WTC11 (cell line): ENCODE measurements at regions not wholly inside any gene's neighbourhood (a gene's known extent, or its start where the extent isn't known, plus 50 kb on each side); places are given as distances from the start of the nearest gene placed in this dataset.

Source experiments
- ATAC-seq: fragments of 200-7000 bp; cut with Tn5 transposase; 2 replicates; pipeline ENCODE4 v1.10.0; 2021; ENCODE audit warnings: mild to moderate bottlenecking, moderate library complexity
- CTCF ChIA-PET: fragments of 300-600 bp; sonication (Branson Sonifier 250); formaldehyde crosslinking; loops from one replicate; lab custom pipeline; 2021; ENCODE audit warnings: antibody characterized with exemption; lab: Charles Lee
- POLR2A ChIA-PET: fragments of 350-600 bp; sonication (Branson Sonifier 250); formaldehyde crosslinking; loops from one replicate; lab custom pipeline; 2021; ENCODE audit warnings: antibody characterized with exemption; lab: Charles Lee
- DNase-seq: peaks from one replicate; pipeline ENCODE4 v3.0.0; 2021; ENCODE audit warnings: low spot score
- H3K27ac Mint-ChIP-seq: 2 replicates; pipeline ENCODE4 v1.8.0; 2021; ENCODE audit warnings: mixed read lengths
- H3K27me3 Mint-ChIP-seq: 2 replicates; pipeline ENCODE4 v1.8.0; 2021; ENCODE audit warnings: low read depth, mild to moderate bottlenecking, moderate library complexity, mixed read lengths
- H3K36me3 Mint-ChIP-seq: 2 replicates; pipeline ENCODE4 v1.8.0; 2021; ENCODE audit warnings: mixed read lengths
- H3K4me1 Mint-ChIP-seq: 2 replicates; pipeline ENCODE4 v1.8.0; 2022; ENCODE audit warnings: mixed read lengths
- H3K4me3 Mint-ChIP-seq: 2 replicates; pipeline ENCODE4 v1.8.0; 2021; ENCODE audit warnings: mild to moderate bottlenecking, moderate library complexity, mixed read lengths
- H3K9me3 Mint-ChIP-seq: 2 replicates; pipeline ENCODE4 v1.8.0; 2021; ENCODE audit warnings: mixed read lengths
- CREB1 ChIP-seq: sonication (generic); formaldehyde crosslinking; IDR thresholded peaks from 2 replicates; pipeline ENCODE4 v1.8.0; 2023; ENCODE audit warnings: mild to moderate bottlenecking, missing genetic modification reagents
- NR2C2 ChIP-seq: sonication (generic); formaldehyde crosslinking; IDR thresholded peaks from 2 replicates; pipeline ENCODE4 v1.8.0; 2022; ENCODE audit warnings: mild to moderate bottlenecking, missing genetic modification reagents
- STAT6 ChIP-seq: sonication (generic); formaldehyde crosslinking; conservative IDR thresholded peaks from 2 replicates; pipeline ENCODE4 v1.8.1; 2023; ENCODE audit warnings: mild to moderate bottlenecking, low read depth, missing genetic modification reagents, moderate library complexity
- USF1 ChIP-seq: sonication (generic); formaldehyde crosslinking; IDR thresholded peaks from 2 replicates; pipeline ENCODE4 v1.8.0; 2022; ENCODE audit warnings: mild to moderate bottlenecking, missing genetic modification reagents
- ZNF219 ChIP-seq: sonication (generic); formaldehyde crosslinking; IDR thresholded peaks from 2 replicates; pipeline ENCODE4 v1.8.0; 2023; ENCODE audit warnings: missing genetic modification reagents, mild to moderate bottlenecking, borderline replicate concordance
- ZNF396 ChIP-seq: fragments of 250-450 bp; sonication (Bioruptor Pico); IDR thresholded peaks from 2 replicates; pipeline ENCODE4 v1.8.0; 2021; ENCODE audit warnings: mild to moderate bottlenecking, moderate library complexity, borderline replicate concordance
- ZNF423 ChIP-seq: fragments of 250-450 bp; sonication (Bioruptor Pico); IDR thresholded peaks from 2 replicates; pipeline ENCODE4 v2.1.2; 2022; ENCODE audit warnings: mild to moderate bottlenecking, moderate library complexity
- TF ChIP-seq, protein P1 (sequence below): fragments of 200-600 bp; IDR thresholded peaks from 2 replicates; pipeline ENCODE4 v1.8.0; 2022; ENCODE audit warnings: antibody characterized with exemption
- TF ChIP-seq, protein P2 (sequence below): fragments of 250-450 bp; sonication (Bioruptor Pico); IDR thresholded peaks from 2 replicates; pipeline ENCODE4 v2.1.2; 2022; ENCODE audit warnings: mild to moderate bottlenecking, moderate library complexity
- TF ChIP-seq, protein P3 (sequence below): fragments of 250-450 bp; sonication (Bioruptor Pico); IDR thresholded peaks from 2 replicates; pipeline ENCODE4 v1.9.0; 2021; ENCODE audit warnings: mild to moderate bottlenecking

DNA sequence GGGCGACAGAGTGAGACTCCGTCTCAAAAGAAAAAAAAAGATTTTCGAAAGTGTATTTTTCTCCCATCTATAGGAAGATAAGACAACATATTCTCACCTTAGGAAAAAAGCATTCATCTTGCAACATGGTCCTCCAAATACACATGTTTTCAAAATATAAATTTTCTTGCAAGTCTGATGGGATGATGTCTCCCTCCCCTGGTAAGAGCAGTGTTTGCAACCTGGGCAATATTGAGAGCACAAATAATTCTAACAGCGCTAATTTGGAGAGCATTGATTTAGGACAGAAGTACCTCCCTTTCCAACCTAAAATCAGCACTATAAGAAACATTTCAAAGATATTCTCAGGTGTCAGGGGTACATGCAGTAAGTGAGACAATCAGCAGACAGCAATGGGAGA, 61.0 kb upstream of the SHISA2 start:
- peaks cover 3% of the 10 kb centered on the region; the same call in 1 of the 2 replicates for H3K27me3 Mint-ChIP-seq
- ChIA-PET CTCF (interaction anchor here (1.2 to 1.4 kb wide), 3 partner anchors 17 to 534 kb away, joined by 3 read pairs; no protein-coding TSS in a partner anchor), POLR2A (no interaction called here)
- H3K36me3 Mint-ChIP-seq: no peaks in the 10 kb centered on the region
- no peak overlapping the region for H3K4me3 Mint-ChIP-seq
- DNase-seq (no peak), ATAC-seq (no peak)
- no peak overlapping the region for H3K27ac Mint-ChIP-seq
- no peaks in the 10 kb centered on the region for H3K9me3 Mint-ChIP-seq
- no peaks in the 10 kb centered on the region for H3K4me1 Mint-ChIP-seq
- TF ChIP-seq, protein P1, sequence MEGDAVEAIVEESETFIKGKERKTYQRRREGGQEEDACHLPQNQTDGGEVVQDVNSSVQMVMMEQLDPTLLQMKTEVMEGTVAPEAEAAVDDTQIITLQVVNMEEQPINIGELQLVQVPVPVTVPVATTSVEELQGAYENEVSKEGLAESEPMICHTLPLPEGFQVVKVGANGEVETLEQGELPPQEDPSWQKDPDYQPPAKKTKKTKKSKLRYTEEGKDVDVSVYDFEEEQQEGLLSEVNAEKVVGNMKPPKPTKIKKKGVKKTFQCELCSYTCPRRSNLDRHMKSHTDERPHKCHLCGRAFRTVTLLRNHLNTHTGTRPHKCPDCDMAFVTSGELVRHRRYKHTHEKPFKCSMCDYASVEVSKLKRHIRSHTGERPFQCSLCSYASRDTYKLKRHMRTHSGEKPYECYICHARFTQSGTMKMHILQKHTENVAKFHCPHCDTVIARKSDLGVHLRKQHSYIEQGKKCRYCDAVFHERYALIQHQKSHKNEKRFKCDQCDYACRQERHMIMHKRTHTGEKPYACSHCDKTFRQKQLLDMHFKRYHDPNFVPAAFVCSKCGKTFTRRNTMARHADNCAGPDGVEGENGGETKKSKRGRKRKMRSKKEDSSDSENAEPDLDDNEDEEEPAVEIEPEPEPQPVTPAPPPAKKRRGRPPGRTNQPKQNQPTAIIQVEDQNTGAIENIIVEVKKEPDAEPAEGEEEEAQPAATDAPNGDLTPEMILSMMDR: 0 out of 2 replicates have a peak, but pooled peaks have one; percentile 20
- TF ChIP-seq, protein P2, sequence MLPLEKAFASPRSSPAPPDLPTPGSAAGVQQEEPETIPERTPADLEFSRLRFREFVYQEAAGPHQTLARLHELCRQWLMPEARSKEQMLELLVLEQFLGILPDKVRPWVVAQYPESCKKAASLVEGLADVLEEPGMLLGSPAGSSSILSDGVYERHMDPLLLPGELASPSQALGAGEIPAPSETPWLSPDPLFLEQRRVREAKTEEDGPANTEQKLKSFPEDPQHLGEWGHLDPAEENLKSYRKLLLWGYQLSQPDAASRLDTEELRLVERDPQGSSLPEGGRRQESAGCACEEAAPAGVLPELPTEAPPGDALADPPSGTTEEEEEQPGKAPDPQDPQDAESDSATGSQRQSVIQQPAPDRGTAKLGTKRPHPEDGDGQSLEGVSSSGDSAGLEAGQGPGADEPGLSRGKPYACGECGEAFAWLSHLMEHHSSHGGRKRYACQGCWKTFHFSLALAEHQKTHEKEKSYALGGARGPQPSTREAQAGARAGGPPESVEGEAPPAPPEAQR (CRISPR knock-in tag): no peak
- no peak for TF ChIP-seq ZNF219 (CRISPR knock-in tag)
- no peak for TF ChIP-seq NR2C2 (CRISPR knock-in tag)
- TF ChIP-seq USF1 (CRISPR knock-in tag): no peak
- TF ChIP-seq ZNF423 (CRISPR knock-in tag): no peak

DNA sequence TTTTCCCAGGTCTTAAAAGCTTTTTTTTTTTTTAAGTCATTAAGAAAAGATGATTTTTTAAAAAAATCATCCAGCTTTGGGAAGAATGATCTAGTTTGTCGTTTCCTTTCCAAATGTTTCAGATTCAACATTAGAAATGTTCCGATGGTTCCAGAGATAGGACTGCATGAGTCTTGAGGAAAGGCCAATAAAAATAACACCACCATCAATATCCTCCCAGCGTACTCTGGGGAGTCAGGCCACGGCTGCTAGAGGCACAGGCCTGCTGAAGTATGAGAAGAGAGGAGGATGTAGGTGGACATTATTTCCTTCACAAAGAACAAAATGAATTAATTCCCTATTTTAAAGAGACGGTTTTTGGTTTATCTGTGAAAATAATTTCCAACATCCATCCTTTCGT, 60.0 kb upstream of the SHISA2 start:
- ChIA-PET POLR2A (interaction anchor here (0.6 to 0.7 kb wide), 2 partner anchors 556 to 569 kb away, joined by 4 to 5 read pairs; no protein-coding TSS in a partner anchor), CTCF (interaction anchor here (1.2 to 1.6 kb wide), 4 partner anchors 16 to 537 kb away, joined by 3 to 9 read pairs (median 3); no protein-coding TSS in a partner anchor)
- DNase-seq (no peak), ATAC-seq (no peak)
- no peaks in the 10 kb centered on the region for H3K4me1 Mint-ChIP-seq
- peaks cover 3% of the 10 kb centered on the region; the same call in 1 of the 2 replicates for H3K27me3 Mint-ChIP-seq
- no peaks in the 10 kb centered on the region for H3K9me3 Mint-ChIP-seq
- H3K36me3 Mint-ChIP-seq: no peaks in the 10 kb centered on the region
- no peak overlapping the region for H3K27ac Mint-ChIP-seq
- TF ChIP-seq STAT6 (CRISPR knock-in tag) (no peak), ZNF396 (CRISPR knock-in tag) (no peak), CREB1 (CRISPR knock-in tag) (no peak)
- TF ChIP-seq, protein P3, sequence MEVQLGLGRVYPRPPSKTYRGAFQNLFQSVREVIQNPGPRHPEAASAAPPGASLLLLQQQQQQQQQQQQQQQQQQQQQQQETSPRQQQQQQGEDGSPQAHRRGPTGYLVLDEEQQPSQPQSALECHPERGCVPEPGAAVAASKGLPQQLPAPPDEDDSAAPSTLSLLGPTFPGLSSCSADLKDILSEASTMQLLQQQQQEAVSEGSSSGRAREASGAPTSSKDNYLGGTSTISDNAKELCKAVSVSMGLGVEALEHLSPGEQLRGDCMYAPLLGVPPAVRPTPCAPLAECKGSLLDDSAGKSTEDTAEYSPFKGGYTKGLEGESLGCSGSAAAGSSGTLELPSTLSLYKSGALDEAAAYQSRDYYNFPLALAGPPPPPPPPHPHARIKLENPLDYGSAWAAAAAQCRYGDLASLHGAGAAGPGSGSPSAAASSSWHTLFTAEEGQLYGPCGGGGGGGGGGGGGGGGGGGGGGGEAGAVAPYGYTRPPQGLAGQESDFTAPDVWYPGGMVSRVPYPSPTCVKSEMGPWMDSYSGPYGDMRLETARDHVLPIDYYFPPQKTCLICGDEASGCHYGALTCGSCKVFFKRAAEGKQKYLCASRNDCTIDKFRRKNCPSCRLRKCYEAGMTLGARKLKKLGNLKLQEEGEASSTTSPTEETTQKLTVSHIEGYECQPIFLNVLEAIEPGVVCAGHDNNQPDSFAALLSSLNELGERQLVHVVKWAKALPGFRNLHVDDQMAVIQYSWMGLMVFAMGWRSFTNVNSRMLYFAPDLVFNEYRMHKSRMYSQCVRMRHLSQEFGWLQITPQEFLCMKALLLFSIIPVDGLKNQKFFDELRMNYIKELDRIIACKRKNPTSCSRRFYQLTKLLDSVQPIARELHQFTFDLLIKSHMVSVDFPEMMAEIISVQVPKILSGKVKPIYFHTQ: no peak
- no peak overlapping the region for H3K4me3 Mint-ChIP-seq
